NCI-H2107 treated with DMSO at 0.1 percent for 48 hours (cell line): ENCODE measurements at regions not wholly inside any gene's neighbourhood (a gene's known extent, or its start where the extent isn't known, plus 50 kb on each side); places are given as distances from the start of the nearest gene placed in this dataset.

Experiments
- DNase-seq: peaks from one replicate; lab custom pipeline; 2025; ENCODE audit not compliant: unreplicated experiment; lab: John Stamatoyannopoulos, UW

DNA sequence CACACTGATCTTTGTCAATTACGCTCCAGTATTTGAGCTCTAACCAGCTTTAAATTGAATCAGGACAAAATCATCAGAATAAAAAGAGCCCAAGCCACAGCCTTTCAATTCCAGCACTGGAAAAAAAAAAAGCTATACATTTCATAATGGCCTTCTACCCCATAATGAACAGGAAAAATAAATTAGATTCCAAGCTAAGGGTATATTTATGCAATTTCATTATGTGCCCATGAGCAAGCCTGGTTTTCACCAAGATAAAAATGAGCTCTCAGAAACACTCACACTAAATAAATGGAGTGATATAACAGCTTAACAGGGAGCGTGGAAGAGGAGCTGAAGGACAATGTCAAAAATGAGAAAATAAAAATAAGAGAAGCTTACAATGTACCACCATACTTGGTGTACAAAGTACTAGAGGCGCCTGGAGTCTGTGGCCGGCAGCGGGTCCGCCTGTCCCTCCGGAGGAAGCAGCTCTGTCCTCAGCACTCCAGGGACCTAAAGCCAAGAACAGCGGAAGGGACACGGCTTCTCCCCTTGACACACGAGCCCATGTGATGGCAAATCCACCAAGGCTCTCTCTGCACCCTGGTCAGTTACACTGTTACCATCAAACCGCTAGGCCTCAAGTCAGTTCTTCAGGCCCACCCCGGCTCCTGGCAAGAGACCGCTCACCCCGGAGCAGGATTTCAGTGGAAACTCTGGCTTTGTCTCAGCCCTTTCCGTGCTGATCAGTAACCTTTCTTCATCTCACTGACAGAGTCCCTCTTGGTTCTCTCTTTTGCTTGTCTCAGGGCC is 69.6 kb downstream of the RBFOX3 start:
- no peak for DNase-seq

DNA sequence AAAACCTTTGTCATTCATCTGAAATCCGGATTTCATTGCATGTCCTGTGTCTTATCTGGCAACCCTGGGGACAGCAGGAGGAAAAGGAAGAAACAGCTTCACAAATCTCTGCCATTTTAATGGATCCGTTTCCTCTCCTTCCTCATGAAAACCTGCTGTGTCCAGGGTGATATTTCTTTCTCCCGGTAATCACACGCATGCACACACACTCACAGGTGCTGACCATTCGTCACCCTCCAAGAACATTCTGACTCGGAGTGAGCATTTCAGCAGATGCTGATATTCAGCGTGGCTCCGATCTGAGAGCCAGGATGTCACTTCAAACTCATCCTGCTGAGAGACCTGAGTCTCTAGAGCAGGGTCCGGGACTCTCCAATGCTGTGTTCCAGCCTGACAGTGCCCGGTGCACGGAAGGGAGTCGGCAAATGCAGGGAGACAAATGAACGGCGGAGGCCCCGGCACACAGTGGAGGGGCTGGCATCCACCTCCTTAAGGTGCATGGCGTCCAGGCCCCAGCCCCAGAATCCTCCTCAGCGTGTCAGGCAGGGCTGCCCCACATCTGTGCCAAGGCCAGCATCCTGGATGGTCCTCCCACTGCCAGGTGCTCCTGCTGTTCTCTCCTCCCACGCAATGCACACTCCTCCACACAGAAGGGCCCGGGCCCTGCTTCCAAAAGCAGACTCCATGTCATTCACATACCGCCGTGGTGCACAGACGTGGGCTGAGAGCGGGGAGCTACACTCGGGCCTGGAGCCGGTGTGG is 70.7 kb downstream of the RBFOX3 start:
- DNase-seq: no peak

DNA sequence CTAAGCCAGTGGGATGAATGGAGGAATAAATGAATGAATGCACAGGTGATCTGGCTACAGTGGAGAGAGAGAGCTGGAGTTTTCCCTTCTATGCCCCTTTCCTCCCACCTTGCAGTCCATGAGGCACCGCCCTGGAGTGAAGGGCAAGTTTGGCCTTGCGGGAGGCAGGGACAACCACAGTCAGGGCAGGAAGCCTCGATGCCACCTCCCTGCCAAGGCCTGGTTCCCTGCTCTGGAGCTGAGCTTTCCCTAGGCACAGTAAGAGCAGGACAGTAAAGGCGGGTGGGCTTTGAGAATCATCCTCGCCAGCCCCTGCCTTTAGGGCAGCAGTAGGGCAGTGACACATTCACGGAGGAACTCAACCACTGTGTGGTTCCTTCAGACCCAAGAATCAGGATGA is 72.6 kb downstream of the RBFOX3 start:
- DNase-seq: no peak

DNA sequence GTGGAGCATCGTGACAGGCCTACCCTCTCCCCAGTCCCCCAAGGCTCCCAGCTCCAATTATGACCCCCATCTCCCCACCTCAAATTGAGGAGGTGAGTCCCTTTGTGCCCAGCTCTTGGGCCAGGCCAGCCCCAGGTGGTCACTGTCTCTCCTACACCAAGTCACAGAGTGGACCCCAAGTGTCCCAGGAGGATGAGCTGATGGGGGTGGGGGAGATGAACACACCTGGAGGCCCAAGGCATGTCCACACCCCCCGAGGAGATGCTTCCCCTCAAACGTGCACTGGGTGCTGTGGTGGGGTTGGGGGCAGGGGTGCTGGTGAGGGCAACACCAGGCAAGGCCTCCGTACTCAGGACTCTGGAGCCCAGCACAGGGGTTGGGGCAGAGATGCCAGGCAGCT is 73.2 kb downstream of the RBFOX3 start:
- DNase-seq: no peak

DNA sequence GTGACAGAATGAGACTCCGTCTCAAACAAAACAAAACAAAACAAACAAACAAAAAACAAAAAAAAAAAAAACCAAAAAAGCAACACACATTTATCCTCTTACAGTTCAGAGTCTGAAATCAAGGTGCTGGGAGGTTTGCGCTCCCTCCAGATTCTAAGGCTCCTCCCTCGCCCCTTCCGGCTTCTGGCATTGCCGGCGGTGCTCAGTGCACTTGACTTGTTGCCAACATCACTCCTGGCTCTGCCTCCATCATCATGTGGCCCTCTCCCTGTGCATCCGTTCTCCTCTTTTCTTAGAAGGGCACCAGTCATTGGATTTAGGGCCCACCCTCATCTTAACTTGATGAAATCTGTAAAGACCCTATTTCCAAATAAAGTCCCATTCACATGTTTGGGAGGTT is 73.8 kb downstream of the RBFOX3 start:
- DNase-seq: no peak

DNA sequence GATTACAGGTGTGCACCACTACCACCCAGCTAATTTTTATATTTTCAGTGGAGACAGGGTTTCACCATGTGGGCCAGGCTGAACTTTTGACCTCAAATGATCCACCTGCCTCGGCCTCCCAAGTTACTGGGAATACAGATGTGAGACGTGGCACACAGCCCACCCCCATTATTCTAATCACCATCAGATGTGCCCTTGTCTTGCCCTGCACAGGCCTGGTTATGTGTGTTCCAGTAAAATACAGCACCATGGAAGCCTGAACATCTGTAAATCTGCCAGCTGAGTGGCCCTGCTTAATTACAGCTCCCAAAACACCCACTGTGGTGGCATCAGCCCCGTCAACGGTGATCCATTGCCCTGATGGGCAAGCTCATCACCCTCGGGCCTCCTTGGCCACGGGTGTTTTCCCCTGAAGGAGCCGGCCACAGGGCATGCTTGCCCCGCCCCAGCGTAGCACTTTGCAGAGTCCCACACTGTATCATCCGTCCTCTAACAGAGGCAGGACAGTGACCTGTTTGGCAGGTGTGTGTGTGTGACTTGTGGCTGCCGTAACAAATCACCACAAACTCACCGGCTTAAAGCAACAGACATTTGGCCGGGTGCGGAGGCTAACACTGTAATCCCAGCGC is 74.5 kb downstream of the RBFOX3 start:
- no peak for DNase-seq

DNA sequence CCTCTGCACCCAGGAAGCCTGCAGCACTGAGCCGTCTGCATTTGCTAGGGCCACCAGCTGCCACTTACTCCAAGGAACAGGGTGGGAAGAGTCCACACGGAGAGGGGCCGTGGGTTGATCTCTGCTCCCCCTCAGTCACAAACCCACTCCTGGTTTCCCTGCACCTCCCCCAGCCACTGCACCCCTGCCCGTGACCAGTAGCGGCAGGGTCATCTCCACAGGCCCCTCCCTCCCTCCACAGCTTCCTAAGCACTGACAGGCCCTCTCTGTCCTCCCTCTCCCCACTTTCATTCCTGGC is 75.2 kb downstream of the RBFOX3 start:
- no peak for DNase-seq

DNA sequence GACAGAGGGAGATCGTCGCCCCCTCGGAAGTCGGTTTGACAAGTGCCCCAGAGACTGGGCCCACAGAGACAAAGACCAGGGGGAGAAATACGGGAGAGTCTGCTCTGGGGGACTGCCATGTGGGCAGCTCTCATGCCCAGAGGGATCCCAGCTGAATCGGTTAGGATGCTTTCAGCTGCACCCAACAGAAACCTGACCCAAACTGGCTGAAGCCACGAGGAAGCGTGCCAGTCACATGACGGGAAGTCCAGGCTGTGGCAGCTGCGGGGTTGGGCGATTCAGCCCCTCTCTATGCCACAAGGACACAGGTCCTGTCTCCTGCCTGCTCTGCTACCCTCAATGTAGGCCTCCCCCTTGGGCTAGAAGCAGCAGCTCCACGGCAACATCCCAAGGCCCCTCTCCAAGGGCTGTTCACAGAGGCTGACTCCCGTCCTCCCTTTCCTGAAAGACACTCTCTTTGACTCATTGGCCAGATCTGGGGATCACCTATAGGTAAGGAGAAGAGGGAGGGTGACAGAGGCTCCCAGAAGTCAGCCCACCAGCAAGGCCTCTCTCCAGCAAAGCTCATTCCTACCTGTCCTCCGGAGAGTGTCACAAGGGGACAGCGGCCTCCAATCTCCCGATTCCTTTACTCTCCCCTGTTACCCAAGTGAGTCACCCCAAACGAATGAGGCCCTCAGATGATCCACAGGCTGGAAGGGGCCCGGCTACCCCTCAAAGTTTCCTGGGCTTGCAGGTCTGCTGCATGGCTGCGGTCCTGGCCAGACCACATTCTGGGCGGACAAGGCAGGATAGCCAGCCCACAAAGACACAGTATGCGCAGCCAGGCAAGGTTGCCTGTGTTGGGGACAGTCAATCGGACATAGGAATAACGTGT is 75.8 kb downstream of the RBFOX3 start:
- DNase-seq: no peak

DNA sequence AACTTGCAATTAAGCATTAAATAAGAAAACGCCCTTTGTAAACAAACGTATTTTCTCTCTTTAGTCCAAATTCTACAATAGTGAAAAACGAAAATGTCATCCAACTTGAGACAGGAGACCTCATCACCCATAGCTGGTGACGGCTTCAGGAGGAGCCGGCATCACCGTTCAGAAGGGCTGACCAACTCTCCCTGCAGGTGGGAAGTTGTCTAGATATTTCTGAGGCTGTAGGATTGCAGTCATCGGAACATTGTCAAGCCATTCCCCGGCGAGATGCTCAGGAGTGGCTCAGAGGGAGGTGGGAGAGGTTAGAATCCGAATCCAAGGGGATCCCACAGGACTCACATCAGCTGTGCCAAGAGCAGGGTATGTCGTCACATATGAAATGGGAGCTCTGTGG is 76.7 kb downstream of the RBFOX3 start:
- DNase-seq: no peak

DNA sequence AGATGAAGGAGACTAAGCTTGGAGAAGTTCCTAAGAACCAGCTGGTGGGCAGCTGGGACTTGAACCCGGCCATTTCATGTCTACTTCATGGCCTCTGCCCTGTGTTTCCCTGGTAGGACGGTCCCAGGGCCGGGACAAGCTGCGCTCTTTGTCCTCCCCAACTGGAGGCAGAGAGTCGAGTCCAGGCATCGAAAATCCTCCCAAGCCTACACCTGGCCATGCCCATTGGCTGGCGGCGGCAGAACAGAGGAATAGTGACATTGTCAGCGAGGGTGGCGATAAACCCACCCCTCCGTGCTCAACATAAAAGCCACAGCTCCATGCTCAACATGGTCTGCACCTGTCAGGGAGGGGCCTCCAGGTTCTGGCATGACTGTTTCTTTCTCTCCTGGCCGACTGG is 77.7 kb downstream of the RBFOX3 start:
- no peak for DNase-seq

DNA sequence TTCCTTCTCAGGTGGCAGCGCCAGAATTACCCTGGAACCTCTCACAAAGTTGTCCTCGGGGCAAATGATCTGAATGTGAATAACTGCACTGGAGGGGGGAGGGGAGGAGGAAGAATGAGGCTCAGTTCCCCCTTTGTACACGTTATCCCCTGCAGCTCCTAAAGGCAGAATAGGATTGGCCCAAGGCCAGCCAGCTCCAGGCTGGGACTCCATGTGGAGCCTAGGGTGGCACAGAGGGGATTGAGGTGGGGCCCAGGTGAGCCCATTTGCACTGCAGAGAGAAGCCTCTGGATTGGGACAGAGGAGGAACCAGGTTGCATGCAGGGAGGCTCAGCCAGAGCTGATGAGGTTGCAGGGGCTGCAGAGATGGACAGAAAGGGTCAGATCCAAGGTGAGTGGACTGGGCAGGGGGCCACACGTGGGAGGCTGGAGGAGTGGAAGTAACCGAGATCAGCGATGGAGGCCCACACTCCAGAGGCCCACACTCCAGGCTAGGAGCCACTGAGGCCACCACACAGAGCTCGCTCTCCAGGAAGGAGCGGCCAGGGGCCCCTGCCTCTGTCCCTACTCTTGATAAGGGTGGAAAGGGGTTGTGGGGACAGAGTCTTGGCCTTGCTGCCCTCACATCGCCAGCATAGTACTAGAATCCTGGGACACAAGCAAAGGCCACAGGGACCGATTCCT is 78.6 kb downstream of the RBFOX3 start:
- DNase-seq: no peak

DNA sequence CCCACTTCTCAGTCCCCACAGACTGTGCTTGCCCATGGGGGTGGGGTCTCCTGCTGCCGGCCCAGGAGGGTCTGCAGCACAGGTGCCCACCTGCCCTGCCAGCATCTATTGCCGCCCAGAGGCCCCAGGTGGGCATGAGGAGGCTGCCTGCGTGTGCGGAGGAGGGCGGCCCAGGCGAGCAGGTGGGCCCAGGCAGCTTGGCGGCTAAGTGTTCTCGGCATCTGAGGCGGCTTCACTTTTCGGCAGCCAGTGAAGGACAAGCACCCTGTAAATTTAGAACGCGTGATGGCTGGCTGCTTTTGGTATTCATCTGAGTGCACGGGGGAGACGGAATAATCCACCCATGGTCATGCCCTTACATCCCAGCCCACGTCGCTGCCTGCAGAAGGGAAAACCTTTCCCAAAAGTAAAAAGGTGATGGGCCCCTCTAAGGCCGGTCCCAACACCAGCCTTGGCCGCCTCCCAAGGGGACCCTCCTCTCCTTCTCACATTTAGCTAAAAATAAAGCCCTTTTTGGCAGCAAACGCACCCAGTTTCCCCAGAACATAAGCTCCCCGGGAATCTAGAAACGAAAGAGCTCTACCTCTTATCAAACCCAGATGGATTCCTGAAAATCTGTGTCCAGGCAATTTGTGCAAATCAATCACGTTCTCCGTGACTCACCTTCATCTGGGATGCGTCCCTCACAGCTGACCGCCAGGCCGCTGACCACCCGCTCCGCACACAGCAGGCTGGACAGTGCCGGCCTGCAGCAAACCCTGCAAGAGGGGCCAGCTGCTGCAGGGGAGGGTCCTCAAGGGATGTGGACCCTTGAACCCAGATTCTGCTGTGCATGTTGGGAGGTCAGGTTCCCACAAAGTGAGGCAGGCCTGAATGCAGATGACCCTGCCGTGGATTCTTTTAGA is 79.4 kb downstream of the RBFOX3 start:
- no peak for DNase-seq

DNA sequence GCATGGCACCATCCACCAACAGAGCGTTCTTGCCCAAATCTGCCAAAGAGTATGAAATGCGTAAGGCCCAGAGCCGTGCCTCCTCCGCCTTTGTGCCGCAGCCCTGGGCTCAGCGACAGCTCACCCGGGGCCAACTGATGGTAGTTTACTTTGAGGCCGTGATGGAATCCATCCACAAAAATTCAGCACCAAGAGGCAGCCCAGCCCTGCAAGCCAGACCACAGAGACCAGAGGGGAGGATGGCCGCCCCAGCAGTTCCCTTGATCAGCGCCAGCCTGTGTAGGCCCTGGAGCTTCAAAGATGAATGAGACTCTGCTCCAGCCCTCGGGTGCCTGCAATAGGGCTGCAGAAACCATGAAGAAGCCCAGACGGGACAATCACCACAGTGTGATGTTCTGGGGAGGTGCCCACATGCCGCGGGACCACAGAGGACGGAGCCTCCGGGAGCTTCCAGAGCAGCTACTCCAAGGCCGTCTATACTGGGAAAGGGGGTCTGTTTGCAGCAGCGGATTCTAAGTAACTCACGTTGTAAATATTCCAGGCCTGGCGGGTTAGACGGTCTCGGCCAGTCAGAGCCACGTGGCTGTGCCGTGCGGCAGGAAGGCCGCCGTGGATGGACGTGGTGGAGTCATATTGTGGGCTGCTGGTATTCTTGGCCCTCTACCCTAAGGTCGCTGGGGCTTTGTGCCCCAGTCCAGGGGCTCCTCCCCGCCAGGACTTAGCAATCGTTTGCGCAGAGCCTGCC is 80.3 kb downstream of the RBFOX3 start:
- DNase-seq: no peak

DNA sequence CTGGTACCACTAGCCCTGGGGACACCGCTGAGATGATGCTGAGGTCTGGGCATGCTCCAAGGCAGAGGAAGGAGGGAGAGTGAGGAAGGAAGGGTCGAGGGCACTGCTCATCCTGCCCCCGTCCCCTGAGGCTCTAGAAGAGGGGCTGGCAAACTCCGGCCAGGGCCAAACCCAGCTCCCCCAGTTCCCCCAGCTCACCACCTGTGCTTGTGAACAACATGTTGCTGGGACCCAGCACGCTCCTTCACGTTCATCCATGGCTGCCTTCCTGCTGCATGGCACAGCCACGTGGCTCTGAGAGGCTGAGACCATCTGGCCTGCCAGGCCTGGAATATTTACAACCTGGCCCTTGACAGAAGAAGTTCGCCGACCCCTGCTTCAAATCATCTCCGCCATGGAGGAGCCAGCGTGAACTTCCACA is 81.2 kb downstream of the RBFOX3 start:
- DNase-seq: no peak

DNA sequence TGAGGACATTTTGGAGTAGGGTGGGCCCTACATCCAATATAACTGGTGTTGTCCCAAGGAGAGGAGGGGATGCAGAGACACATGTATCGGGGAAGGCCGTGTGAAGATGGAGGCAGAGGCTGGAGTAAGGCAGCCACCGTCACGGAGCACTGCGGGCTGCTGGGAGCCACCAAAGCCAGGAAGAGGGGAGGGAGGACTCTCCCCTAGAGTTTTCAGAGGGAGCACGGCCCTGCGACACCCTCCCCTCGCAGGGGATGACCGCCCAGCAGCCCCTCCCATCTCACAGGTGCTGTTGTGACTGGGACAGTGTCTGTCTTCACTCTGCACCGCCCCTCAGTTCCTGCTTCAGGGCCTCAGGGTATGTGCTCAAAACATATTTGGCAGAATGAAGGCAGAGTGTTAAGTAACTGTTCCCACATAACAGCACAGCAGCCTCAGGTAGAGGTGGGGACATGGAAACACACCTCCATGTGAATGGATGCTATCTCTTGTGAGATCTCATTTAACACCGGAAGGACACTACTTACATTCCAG is 82.2 kb downstream of the RBFOX3 start:
- no peak for DNase-seq

DNA sequence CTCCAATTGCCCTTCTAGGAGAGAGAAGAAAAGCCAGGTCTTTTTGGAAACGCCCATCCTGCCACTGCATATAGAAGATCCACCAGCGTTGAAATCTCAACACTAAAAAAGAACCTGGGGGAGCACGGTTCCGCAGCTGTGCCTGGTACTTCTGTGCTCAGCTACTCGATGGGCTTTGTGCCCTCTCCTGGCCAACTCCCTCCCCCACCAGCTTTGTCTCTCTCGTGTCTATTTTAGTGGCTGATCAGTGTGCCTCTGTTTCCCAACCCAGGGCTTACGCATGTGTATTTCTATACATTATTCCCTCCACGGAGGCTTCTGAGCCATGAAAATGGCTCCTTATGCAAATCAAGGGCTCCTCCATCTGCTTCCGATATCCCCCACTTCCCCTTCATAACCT is 83.5 kb downstream of the RBFOX3 start:
- no peak for DNase-seq

DNA sequence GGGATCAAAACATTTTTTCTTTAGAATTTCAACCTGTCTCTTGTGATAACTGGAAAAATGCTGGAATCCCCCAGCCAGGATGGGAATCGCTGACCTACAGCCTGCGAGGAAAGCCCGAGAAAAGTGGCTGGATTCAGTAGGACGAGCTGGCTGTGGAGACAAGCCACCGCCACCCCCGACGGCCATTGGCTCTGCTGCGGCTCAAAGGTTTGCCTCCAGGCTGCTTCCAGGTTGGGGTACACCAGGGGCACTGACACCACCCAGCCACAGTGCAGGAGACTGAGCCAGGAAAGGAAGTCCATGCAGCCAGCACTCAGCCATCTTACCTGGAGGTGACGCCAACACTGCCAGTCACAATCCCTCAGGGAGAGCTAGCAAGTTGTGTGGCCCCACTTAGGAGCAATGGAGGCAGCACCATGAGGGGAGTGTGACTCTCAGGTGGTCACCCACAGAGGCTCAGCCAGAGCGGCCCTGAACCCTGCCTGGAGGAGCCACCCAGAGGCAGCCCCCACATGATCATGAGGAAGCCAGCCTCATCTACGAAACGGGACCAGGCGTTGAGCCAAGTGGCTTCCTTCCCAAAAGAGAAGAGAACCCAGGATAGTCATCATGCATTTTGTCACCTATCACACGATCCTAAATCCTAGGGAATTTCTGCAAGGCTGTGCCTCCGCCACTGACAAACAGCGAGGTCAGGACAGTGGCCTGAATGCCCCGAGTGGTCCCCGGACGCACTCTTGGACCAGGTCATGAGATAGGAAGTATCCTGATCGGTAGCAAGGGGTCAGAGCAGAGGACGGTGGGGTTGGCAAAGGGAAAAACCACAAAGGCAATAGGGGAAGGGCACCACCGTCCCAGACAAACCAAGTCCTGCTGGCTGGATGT is 84.8 kb downstream of the RBFOX3 start:
- no peak for DNase-seq
